Activated CD8-positive, alpha-beta memory T cell treated with anti-CD3 and anti-CD28 coated beads, Interleukin-2, amount 10 ng/mL, durations not matched to agents 7 days and 5 days (primary cell): ENCODE measurements at regions not wholly inside any gene's neighbourhood (a gene's known extent, or its start where the extent isn't known, plus 50 kb on each side); places are given as distances from the start of the nearest gene placed in this dataset.

Experiments
- ATAC-seq: fragments of 150-1000 bp; cut with Tn5 transposase; one replicate; pipeline ENCODE4 v1.10.0; 2021; ENCODE audit warnings: moderate library complexity
- CTCF ChIA-PET: fragments of 350-600 bp; sonication (Branson Sonifier 250); formaldehyde crosslinking; loops from one replicate; lab custom pipeline; 2021; ENCODE audit warnings: antibody characterized with exemption; lab: Charles Lee
- DNase-seq: peaks from one replicate; pipeline ENCODE4 v3.0.0-alpha.2; 2020
- H3K27ac Mint-ChIP-seq: one replicate; pipeline ENCODE4 v1.8.0; 2021; ENCODE audit warnings: mild to moderate bottlenecking, mixed read lengths
- H3K27me3 Mint-ChIP-seq: one replicate; pipeline ENCODE4 v1.8.0; 2021; ENCODE audit warnings: mixed read lengths
- H3K36me3 Mint-ChIP-seq: one replicate; pipeline ENCODE4 v1.8.0; 2021; ENCODE audit warnings: mild to moderate bottlenecking, mixed read lengths
- H3K4me1 Mint-ChIP-seq: one replicate; pipeline ENCODE4 v1.8.0; 2021; ENCODE audit warnings: mixed read lengths
- H3K4me3 Mint-ChIP-seq: one replicate; pipeline ENCODE4 v1.8.0; 2021; ENCODE audit warnings: mild to moderate bottlenecking, moderate library complexity, mixed read lengths
- H3K9me3 Mint-ChIP-seq: one replicate; pipeline ENCODE4 v1.8.0; 2022; ENCODE audit warnings: low read depth, mixed read lengths

GRCh38 chr4:137106287-137106686 lies 426.0 kb downstream of the PCDH18 start:
- CTCF ChIA-PET = no interaction called here
- H3K27me3 Mint-ChIP-seq = no peaks in the 10 kb centered on the region
- H3K9me3 Mint-ChIP-seq = no peaks in the 10 kb centered on the region
- no peak overlapping the region for H3K27ac Mint-ChIP-seq
- ATAC-seq (no peak), DNase-seq (no peak)
- H3K4me1 Mint-ChIP-seq = no peaks in the 10 kb centered on the region
- no peaks in the 10 kb centered on the region for H3K36me3 Mint-ChIP-seq
- no peak overlapping the region for H3K4me3 Mint-ChIP-seq

GRCh38 chr4:137090951-137091350 lies 441.3 kb downstream of the PCDH18 start:
- Mint-ChIP-seq H3K9me3 (peaks cover 4% of the 10 kb centered on the region), H3K27me3 (no peaks in the 10 kb centered on the region), H3K4me3 (no peak overlapping the region), H3K27ac (no peak overlapping the region), H3K36me3 (no peaks in the 10 kb centered on the region), H3K4me1 (no peaks in the 10 kb centered on the region)
- no peak for ATAC-seq
- no peak for DNase-seq
- CTCF ChIA-PET = no interaction called here

GRCh38 chr4:137083571-137084135 lies 448.6 kb downstream of the PCDH18 start:
- Mint-ChIP-seq H3K27ac (no peak overlapping the region), H3K4me3 (no peak overlapping the region), H3K27me3 (no peaks in the 10 kb centered on the region), H3K4me1 (no peaks in the 10 kb centered on the region), H3K36me3 (no peaks in the 10 kb centered on the region), H3K9me3 (peaks cover 2% of the 10 kb centered on the region)
- CTCF ChIA-PET = no interaction called here
- DNase-seq (no peak), ATAC-seq (no peak)

- peaks cover 2% of the 10 kb centered on the region for H3K9me3 Mint-ChIP-seq
- H3K36me3 Mint-ChIP-seq = no peaks in the 10 kb centered on the region
- H3K27ac Mint-ChIP-seq = no peak overlapping the region
- CTCF ChIA-PET = no interaction called here
- no peaks in the 10 kb centered on the region for H3K27me3 Mint-ChIP-seq
- ATAC-seq (no peak), DNase-seq (no peak)
- no peaks in the 10 kb centered on the region for H3K4me1 Mint-ChIP-seq
- no peak overlapping the region for H3K4me3 Mint-ChIP-seq
These were observed 450.2 kb downstream of the PCDH18 start for GRCh38 chr4:137082061-137082460.

GRCh38 chr4:137076908-137077307 lies 455.4 kb downstream of the PCDH18 start:
- no peak overlapping the region for H3K4me3 Mint-ChIP-seq
- H3K27me3 Mint-ChIP-seq = no peaks in the 10 kb centered on the region
- H3K27ac Mint-ChIP-seq = no peak overlapping the region
- no peaks in the 10 kb centered on the region for H3K36me3 Mint-ChIP-seq
- ATAC-seq = no peak
- H3K9me3 Mint-ChIP-seq = no peaks in the 10 kb centered on the region
- H3K4me1 Mint-ChIP-seq = no peaks in the 10 kb centered on the region
- CTCF ChIA-PET = no interaction called here
- DNase-seq = no peak

GRCh38 chr4:137075586-137075985 lies 456.7 kb downstream of the PCDH18 start:
- Mint-ChIP-seq H3K36me3 (no peaks in the 10 kb centered on the region), H3K27ac (no peak overlapping the region)
- ATAC-seq = no peak

GRCh38 chr4:137070614-137071013 lies 461.7 kb downstream of the PCDH18 start:
- no peaks in the 10 kb centered on the region for H3K27me3 Mint-ChIP-seq
- no peak overlapping the region for H3K27ac Mint-ChIP-seq
- CTCF ChIA-PET = no interaction called here
- DNase-seq = no peak
- peaks cover 6% of the 10 kb centered on the region for H3K9me3 Mint-ChIP-seq
- no peak overlapping the region for H3K4me3 Mint-ChIP-seq
- H3K4me1 Mint-ChIP-seq = no peaks in the 10 kb centered on the region
- no peaks in the 10 kb centered on the region for H3K36me3 Mint-ChIP-seq
- no peak for ATAC-seq

More at GRCh38 chr4:137075586-137075985, 456.7 kb downstream of the PCDH18 start:
- CTCF ChIA-PET = no interaction called here
- peaks cover under 1% of the 10 kb centered on the region for H3K9me3 Mint-ChIP-seq
- no peak overlapping the region for H3K4me3 Mint-ChIP-seq
- no peaks in the 10 kb centered on the region for H3K4me1 Mint-ChIP-seq
- H3K27me3 Mint-ChIP-seq = no peaks in the 10 kb centered on the region
- no peak for DNase-seq

- DNase-seq (no peak), ATAC-seq (no peak)
- no peak overlapping the region for H3K4me3 Mint-ChIP-seq
- H3K27me3 Mint-ChIP-seq = no peaks in the 10 kb centered on the region
- CTCF ChIA-PET = no interaction called here
- no peaks in the 10 kb centered on the region for H3K36me3 Mint-ChIP-seq
- no peak overlapping the region for H3K27ac Mint-ChIP-seq
- H3K9me3 Mint-ChIP-seq = peaks cover 6% of the 10 kb centered on the region
- H3K4me1 Mint-ChIP-seq = no peaks in the 10 kb centered on the region
These were observed 462.8 kb downstream of the PCDH18 start for GRCh38 chr4:137069473-137069872.

GRCh38 chr4:137067735-137068134 lies 464.6 kb downstream of the PCDH18 start:
- H3K36me3 Mint-ChIP-seq = no peaks in the 10 kb centered on the region

GRCh38 chr4:137065311-137065710 lies 467.0 kb downstream of the PCDH18 start:
- DNase-seq (no peak), ATAC-seq (no peak)
- H3K27me3 Mint-ChIP-seq = no peaks in the 10 kb centered on the region
- H3K36me3 Mint-ChIP-seq = no peaks in the 10 kb centered on the region
- CTCF ChIA-PET = no interaction called here
- no peak overlapping the region for H3K27ac Mint-ChIP-seq
- no peak overlapping the region for H3K4me3 Mint-ChIP-seq
- peaks cover 4% of the 10 kb centered on the region for H3K9me3 Mint-ChIP-seq
- no peaks in the 10 kb centered on the region for H3K4me1 Mint-ChIP-seq

More at GRCh38 chr4:137067735-137068134, 464.6 kb downstream of the PCDH18 start:
- Mint-ChIP-seq H3K9me3 (peaks cover 6% of the 10 kb centered on the region), H3K27ac (no peak overlapping the region), H3K27me3 (no peaks in the 10 kb centered on the region), H3K4me1 (no peaks in the 10 kb centered on the region), H3K4me3 (no peak overlapping the region)
- no peak for DNase-seq
- CTCF ChIA-PET = no interaction called here
- no peak for ATAC-seq

GRCh38 chr4:137063961-137064360 lies 468.3 kb downstream of the PCDH18 start:
- no peak overlapping the region for H3K4me3 Mint-ChIP-seq
- DNase-seq (no peak), ATAC-seq (no peak)
- CTCF ChIA-PET = no interaction called here
- peaks cover 4% of the 10 kb centered on the region for H3K9me3 Mint-ChIP-seq
- H3K36me3 Mint-ChIP-seq = no peaks in the 10 kb centered on the region
- H3K27ac Mint-ChIP-seq = no peak overlapping the region
- no peaks in the 10 kb centered on the region for H3K4me1 Mint-ChIP-seq
- no peaks in the 10 kb centered on the region for H3K27me3 Mint-ChIP-seq

GRCh38 chr4:137043184-137043583 lies 489.1 kb downstream of the PCDH18 start:
- CTCF ChIA-PET = no interaction called here
- Mint-ChIP-seq H3K27ac (no peak overlapping the region), H3K4me3 (no peak overlapping the region), H3K27me3 (no peaks in the 10 kb centered on the region), H3K9me3 (no peaks in the 10 kb centered on the region), H3K4me1 (no peaks in the 10 kb centered on the region), H3K36me3 (no peaks in the 10 kb centered on the region)
- DNase-seq (no peak), ATAC-seq (no peak)

GRCh38 chr4:137039370-137039769 lies 492.9 kb downstream of the PCDH18 start:
- DNase-seq = no peak

GRCh38 chr4:137032222-137032621 lies 500.1 kb downstream of the PCDH18 start:
- DNase-seq = no peak
- no peaks in the 10 kb centered on the region for H3K27me3 Mint-ChIP-seq
- H3K36me3 Mint-ChIP-seq = no peaks in the 10 kb centered on the region
- no peak overlapping the region for H3K27ac Mint-ChIP-seq
- no peaks in the 10 kb centered on the region for H3K4me1 Mint-ChIP-seq
- ATAC-seq = no peak
- H3K9me3 Mint-ChIP-seq = peaks cover 5% of the 10 kb centered on the region
- no peak overlapping the region for H3K4me3 Mint-ChIP-seq
- CTCF ChIA-PET = no interaction called here

More at GRCh38 chr4:137039370-137039769, 492.9 kb downstream of the PCDH18 start:
- no peaks in the 10 kb centered on the region for H3K4me1 Mint-ChIP-seq
- no peak for ATAC-seq
- no peak overlapping the region for H3K27ac Mint-ChIP-seq
- H3K4me3 Mint-ChIP-seq = no peak overlapping the region
- no peaks in the 10 kb centered on the region for H3K9me3 Mint-ChIP-seq
- H3K27me3 Mint-ChIP-seq = no peaks in the 10 kb centered on the region
- CTCF ChIA-PET = no interaction called here
- no peaks in the 10 kb centered on the region for H3K36me3 Mint-ChIP-seq

GRCh38 chr4:137029026-137029425 lies 503.3 kb downstream of the PCDH18 start:
- CTCF ChIA-PET = no interaction called here
- H3K27ac Mint-ChIP-seq = no peak overlapping the region
- no peak overlapping the region for H3K4me3 Mint-ChIP-seq
- ATAC-seq (no peak), DNase-seq (no peak)
- H3K9me3 Mint-ChIP-seq = peaks cover 5% of the 10 kb centered on the region
- no peaks in the 10 kb centered on the region for H3K4me1 Mint-ChIP-seq
- H3K36me3 Mint-ChIP-seq = no peaks in the 10 kb centered on the region
- H3K27me3 Mint-ChIP-seq = no peaks in the 10 kb centered on the region
